Panc1 (cell line): ENCODE measurements at regions not wholly inside any gene's neighbourhood (a gene's known extent, or its start where the extent isn't known, plus 50 kb on each side); places are given as distances from the start of the nearest gene placed in this dataset.

Experiments
- ATAC-seq: fragments of 200-7000 bp; cut with Tn5 transposase; 2 replicates; pipeline ENCODE4 v1.9.1; 2020; ENCODE audit warnings: mild to moderate bottlenecking, moderate library complexity
- BruUV-seq: library from RNA; stranded (reverse); fragments of 400-500 nt; replicated peaks from 2 replicates; lab custom pipeline; 2021; lab: Mats Ljungman, UMichigan
- CTCF ChIA-PET: fragments of 300-600 bp; sonication (Branson Sonifier 250); formaldehyde crosslinking; loops from one replicate; lab custom pipeline; 2022; ENCODE audit warnings: antibody characterized with exemption; lab: Charles Lee
- POLR2A ChIA-PET: fragments of 300-600 bp; sonication (Branson Sonifier 250); formaldehyde crosslinking; loops from one replicate; lab custom pipeline; 2022; ENCODE audit warnings: antibody characterized with exemption; lab: Charles Lee
- DNase-seq: peaks from one replicate; pipeline ENCODE4 v3.0.0-alpha.2; 2010; ENCODE audit warnings: low read depth, low spot score
- H3K27ac ChIP-seq: 2 replicates; pipeline ENCODE4 v1.5.1; 2011; ENCODE audit warnings: mild to moderate bottlenecking, low read length, inconsistent platforms
- H3K27me3 ChIP-seq: fragments of 200-500 bp; sonication (Bioruptor generic); 2 replicates; pipeline ENCODE4 v1.6.0; 2014; ENCODE audit warnings: low read length, inconsistent platforms; ENCODE audit not compliant: control insufficient read depth, insufficient read depth
- H3K36me3 ChIP-seq: fragments of 200-500 bp; sonication (Bioruptor generic); 2 replicates; pipeline ENCODE4 v1.5.1; 2014; ENCODE audit warnings: inconsistent platforms, mild to moderate bottlenecking, low read length, moderate library complexity; ENCODE audit not compliant: control insufficient read depth, insufficient read depth
- H3K4me1 ChIP-seq: 2 replicates; pipeline ENCODE4 v1.5.1; 2011; ENCODE audit warnings: inconsistent platforms, mild to moderate bottlenecking, low read length, moderate library complexity; ENCODE audit not compliant: control insufficient read depth, insufficient read depth
- H3K4me3 ChIP-seq, 2 experiments: 2 replicates each; pipeline ENCODE4 v1.5.1; 2011 to 2012; ENCODE audit warnings: low read depth in 2 of 2, low read length in 2 of 2, mild to moderate bottlenecking in 2 of 2, inconsistent platforms in 1 of 2, moderate library complexity in 1 of 2
- H3K9me3 ChIP-seq: fragments of 200-500 bp; sonication (Bioruptor generic); 2 replicates; pipeline ENCODE4 v1.5.1; 2014; ENCODE audit warnings: low read depth, mild to moderate bottlenecking, inconsistent platforms, low read length, moderate library complexity; ENCODE audit not compliant: control insufficient read depth, insufficient read depth
- POLR2AphosphoS5 ChIP-seq: IDR thresholded peaks from 2 replicates; pipeline ENCODE4 v1.6.1; 2012; ENCODE audit warnings: mild to moderate bottlenecking, low read depth, low read length, moderate library complexity
- SIN3A ChIP-seq: IDR thresholded peaks from 2 replicates; pipeline ENCODE4 v1.6.1; 2012; ENCODE audit warnings: low read depth, mild to moderate bottlenecking, low read length, moderate library complexity, borderline replicate concordance; ENCODE audit not compliant: insufficient read depth
- TCF7L2 ChIP-seq: IDR thresholded peaks from 2 replicates; pipeline ENCODE4 v1.6.1; 2011; ENCODE audit warnings: mild to moderate bottlenecking, low read depth, low read length, inconsistent platforms
- in situ Hi-C: cut with HindIII; loops from 2 replicates; pipeline ENCODE4 v1.10.0; 2016; ENCODE audit warnings: low sequenced_read_pairs, low pct_unique_long_range_greater_than_20kb
- intact Hi-C: fragments of 100-400 bp; cut with micrococcal nuclease; formaldehyde crosslinking; loops from one replicate; pipeline ENCODE4 v1.10.0; 2022; ENCODE audit not compliant: unreplicated experiment
- TF ChIP-seq, protein P1 (sequence below): fragments of 450-650 bp; IDR thresholded peaks from 2 replicates; pipeline ENCODE4 v1.5.1; 2017; ENCODE audit warnings: mild to moderate bottlenecking
- TF ChIP-seq, protein P2 (sequence below), 2 experiments: IDR thresholded peaks; 2 replicates each; pipeline ENCODE4 v1.6.1; 2011 to 2012; ENCODE audit warnings: low read depth in 2 of 2, control low read depth in 1 of 2, low read length in 1 of 2, mild to moderate bottlenecking in 1 of 2, moderate library complexity in 1 of 2; ENCODE audit not compliant: insufficient read depth in 1 of 2

- Histone ChIP-seq H3K4me3 (no peak overlapping the region), H3K9me3 (no peaks in the 10 kb centered on the region), H3K4me1 (no peaks in the 10 kb centered on the region), H3K27ac (no peak overlapping the region), H3K27me3 (peaks cover 1% of the 10 kb centered on the region; the same call in 1 of the 2 replicates), H3K36me3 (no peaks in the 10 kb centered on the region)
- no TSS peak for BruUV-seq
- TF ChIP-seq TCF7L2 (no peak), SIN3A (no peak), POLR2AphosphoS5 (no peak)
- TF ChIP-seq, protein P1, sequence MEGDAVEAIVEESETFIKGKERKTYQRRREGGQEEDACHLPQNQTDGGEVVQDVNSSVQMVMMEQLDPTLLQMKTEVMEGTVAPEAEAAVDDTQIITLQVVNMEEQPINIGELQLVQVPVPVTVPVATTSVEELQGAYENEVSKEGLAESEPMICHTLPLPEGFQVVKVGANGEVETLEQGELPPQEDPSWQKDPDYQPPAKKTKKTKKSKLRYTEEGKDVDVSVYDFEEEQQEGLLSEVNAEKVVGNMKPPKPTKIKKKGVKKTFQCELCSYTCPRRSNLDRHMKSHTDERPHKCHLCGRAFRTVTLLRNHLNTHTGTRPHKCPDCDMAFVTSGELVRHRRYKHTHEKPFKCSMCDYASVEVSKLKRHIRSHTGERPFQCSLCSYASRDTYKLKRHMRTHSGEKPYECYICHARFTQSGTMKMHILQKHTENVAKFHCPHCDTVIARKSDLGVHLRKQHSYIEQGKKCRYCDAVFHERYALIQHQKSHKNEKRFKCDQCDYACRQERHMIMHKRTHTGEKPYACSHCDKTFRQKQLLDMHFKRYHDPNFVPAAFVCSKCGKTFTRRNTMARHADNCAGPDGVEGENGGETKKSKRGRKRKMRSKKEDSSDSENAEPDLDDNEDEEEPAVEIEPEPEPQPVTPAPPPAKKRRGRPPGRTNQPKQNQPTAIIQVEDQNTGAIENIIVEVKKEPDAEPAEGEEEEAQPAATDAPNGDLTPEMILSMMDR: no peak
- TF ChIP-seq, protein P2, sequence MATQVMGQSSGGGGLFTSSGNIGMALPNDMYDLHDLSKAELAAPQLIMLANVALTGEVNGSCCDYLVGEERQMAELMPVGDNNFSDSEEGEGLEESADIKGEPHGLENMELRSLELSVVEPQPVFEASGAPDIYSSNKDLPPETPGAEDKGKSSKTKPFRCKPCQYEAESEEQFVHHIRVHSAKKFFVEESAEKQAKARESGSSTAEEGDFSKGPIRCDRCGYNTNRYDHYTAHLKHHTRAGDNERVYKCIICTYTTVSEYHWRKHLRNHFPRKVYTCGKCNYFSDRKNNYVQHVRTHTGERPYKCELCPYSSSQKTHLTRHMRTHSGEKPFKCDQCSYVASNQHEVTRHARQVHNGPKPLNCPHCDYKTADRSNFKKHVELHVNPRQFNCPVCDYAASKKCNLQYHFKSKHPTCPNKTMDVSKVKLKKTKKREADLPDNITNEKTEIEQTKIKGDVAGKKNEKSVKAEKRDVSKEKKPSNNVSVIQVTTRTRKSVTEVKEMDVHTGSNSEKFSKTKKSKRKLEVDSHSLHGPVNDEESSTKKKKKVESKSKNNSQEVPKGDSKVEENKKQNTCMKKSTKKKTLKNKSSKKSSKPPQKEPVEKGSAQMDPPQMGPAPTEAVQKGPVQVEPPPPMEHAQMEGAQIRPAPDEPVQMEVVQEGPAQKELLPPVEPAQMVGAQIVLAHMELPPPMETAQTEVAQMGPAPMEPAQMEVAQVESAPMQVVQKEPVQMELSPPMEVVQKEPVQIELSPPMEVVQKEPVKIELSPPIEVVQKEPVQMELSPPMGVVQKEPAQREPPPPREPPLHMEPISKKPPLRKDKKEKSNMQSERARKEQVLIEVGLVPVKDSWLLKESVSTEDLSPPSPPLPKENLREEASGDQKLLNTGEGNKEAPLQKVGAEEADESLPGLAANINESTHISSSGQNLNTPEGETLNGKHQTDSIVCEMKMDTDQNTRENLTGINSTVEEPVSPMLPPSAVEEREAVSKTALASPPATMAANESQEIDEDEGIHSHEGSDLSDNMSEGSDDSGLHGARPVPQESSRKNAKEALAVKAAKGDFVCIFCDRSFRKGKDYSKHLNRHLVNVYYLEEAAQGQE (IDR thresholded peaks at IDR 0.05; ENCODE audit: insufficient read depth in 1 of 2, low read depth in 2 of 2, low read length in 1 of 2): no peak
- CTCF ChIA-PET: no interaction called here
- DNase-seq (no peak), ATAC-seq (no peak)
- intact Hi-C loops: loop anchor here (10.0 kb wide), 1 partner anchor 441 kb away; no protein-coding TSS in a partner anchor
- in situ Hi-C loops: no loop called here
- POLR2A ChIA-PET: no interaction called here
These were observed 120.0 kb upstream of the ST8SIA2 start for GRCh38 chr15:92273723-92274122.

DNA sequence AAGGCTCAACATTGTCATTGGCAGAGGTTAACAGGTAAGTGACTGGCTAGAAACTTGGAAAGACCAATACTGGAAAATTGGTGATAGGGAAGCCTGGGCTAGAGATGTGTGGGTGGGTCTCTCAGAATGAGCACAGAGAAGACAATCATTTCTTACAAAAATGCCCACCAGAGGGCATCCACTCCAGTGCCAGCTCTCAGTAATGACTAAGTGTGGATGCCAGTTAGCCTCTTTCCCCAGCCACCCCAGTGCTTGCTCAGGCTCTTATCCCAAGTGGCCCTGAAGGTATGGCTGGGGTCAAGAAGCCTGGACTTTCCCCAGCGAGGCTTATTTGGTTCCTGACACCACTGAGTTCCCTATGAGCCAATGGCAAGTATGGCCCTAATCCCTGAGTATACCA lies 115.9 kb upstream of the ST8SIA2 start:
- Histone ChIP-seq H3K27ac (no peak overlapping the region), H3K36me3 (no peaks in the 10 kb centered on the region), H3K27me3 (peaks cover 3% of the 10 kb centered on the region; the same call in 1 of the 2 replicates), H3K4me3 (no peak overlapping the region), H3K9me3 (no peaks in the 10 kb centered on the region), H3K4me1 (no peaks in the 10 kb centered on the region)
- POLR2A ChIA-PET: no interaction called here
- DNase-seq (no peak), ATAC-seq (peak; percentile 81)
- TF ChIP-seq TCF7L2: no peak
- TF ChIP-seq, protein P1: peak; percentile 64
- TF ChIP-seq POLR2AphosphoS5: no peak
- TF ChIP-seq, protein P2 (IDR thresholded peaks at IDR 0.05; ENCODE audit: insufficient read depth in 1 of 2, low read depth in 2 of 2, low read length in 1 of 2): no peak
- intact Hi-C loops: loop anchor here (10.0 kb wide), 1 partner anchor 437 kb away; no protein-coding TSS in a partner anchor
- BruUV-seq: no TSS peak
- in situ Hi-C loops: no loop called here
- CTCF ChIA-PET: no interaction called here
